SK-N-SH treated with all-trans-retinoic acid at 6 μM for 48 hours (cell line): ENCODE measurements at regions not wholly inside any gene's neighbourhood (a gene's known extent, or its start where the extent isn't known, plus 50 kb on each side); places are given as distances from the start of the nearest gene placed in this dataset.

Experiments used
- CSDC2 ChIP-seq: fragments of 250-450 bp; sonication (Bioruptor Pico); IDR thresholded peaks from 2 replicates; pipeline ENCODE4 v1.5.0; 2020; ENCODE audit warnings: mild to moderate bottlenecking, moderate library complexity
- ESRRG ChIP-seq: fragments of 250-450 bp; sonication (Bioruptor Pico); IDR thresholded peaks from 2 replicates; pipeline ENCODE4 v1.6.1; 2021; ENCODE audit warnings: mild to moderate bottlenecking
- OSR1 ChIP-seq: fragments of 250-450 bp; sonication (Bioruptor Pico); IDR thresholded peaks from 2 replicates; pipeline ENCODE4 v1.8.0; 2022; ENCODE audit warnings: moderate library complexity, mild to moderate bottlenecking, inconsistent platforms
- PATZ1 ChIP-seq: fragments of 250-450 bp; sonication (Bioruptor Pico); IDR thresholded peaks from 2 replicates; pipeline ENCODE4 v1.8.0; 2020; ENCODE audit warnings: mild to moderate bottlenecking, moderate library complexity, borderline replicate concordance
- PPARA ChIP-seq: fragments of 250-450 bp; sonication (Bioruptor Pico); IDR thresholded peaks from 2 replicates; pipeline ENCODE4 v1.5.0; 2020; ENCODE audit warnings: mild to moderate bottlenecking, borderline replicate concordance
- ZC3H10 ChIP-seq: fragments of 250-450 bp; sonication (Bioruptor Pico); IDR thresholded peaks from 2 replicates; pipeline ENCODE4 v1.5.1; 2021; ENCODE audit warnings: mild to moderate bottlenecking, moderate library complexity
- ZFP3 ChIP-seq: fragments of 250-450 bp; sonication (Bioruptor Pico); IDR thresholded peaks from 2 replicates; pipeline ENCODE4 v1.5.0; 2020; ENCODE audit warnings: mild to moderate bottlenecking, moderate library complexity
- ZNF8 ChIP-seq: fragments of 450-650 bp; formaldehyde crosslinking; IDR thresholded peaks from 2 replicates; pipeline ENCODE4 v1.5.0; 2020; ENCODE audit warnings: mild to moderate bottlenecking, moderate library complexity
- TF ChIP-seq, protein P1 (sequence below): fragments of 250-450 bp; sonication (Bioruptor Pico); IDR thresholded peaks from 2 replicates; pipeline ENCODE4 v1.8.0; 2021; ENCODE audit warnings: low read depth, mild to moderate bottlenecking, moderate library complexity, borderline replicate concordance
- TF ChIP-seq, protein P2 (sequence below): fragments of 250-450 bp; sonication (Bioruptor Pico); IDR thresholded peaks from 2 replicates; pipeline ENCODE4 v1.5.1; 2020; ENCODE audit warnings: low read depth, mild to moderate bottlenecking, moderate library complexity
- TF ChIP-seq, protein P3 (sequence below): fragments of 250-450 bp; sonication (Bioruptor Pico); IDR thresholded peaks from 2 replicates; pipeline ENCODE4 v1.5.1; 2021; ENCODE audit warnings: mild to moderate bottlenecking, moderate library complexity

DNA sequence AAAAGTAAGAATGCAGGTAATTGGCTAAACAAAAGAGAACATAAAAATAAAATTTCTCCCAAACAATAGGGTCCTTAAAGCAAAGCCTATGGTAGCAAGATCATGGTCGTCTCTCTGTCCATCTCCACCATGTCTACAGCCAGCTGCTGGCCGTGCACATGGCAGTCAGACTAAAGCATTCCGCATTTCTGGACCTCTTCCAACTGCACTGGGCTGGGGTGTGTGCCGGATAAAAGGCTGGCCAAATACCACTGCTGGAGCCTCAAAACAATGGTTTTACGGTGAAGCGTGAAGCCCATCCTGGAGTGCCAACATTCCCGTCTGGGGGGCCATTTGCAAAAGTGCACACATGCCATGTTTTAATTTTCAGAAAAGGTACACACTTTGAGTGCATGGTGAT, 74.8 kb upstream of the PIEZO2 start:
- TF ChIP-seq OSR1 (CRISPR knock-in tag) = no peak
- no peak for TF ChIP-seq PATZ1 (CRISPR knock-in tag)
- no peak for TF ChIP-seq PPARA
- no peak for TF ChIP-seq ESRRG (CRISPR knock-in tag)
- TF ChIP-seq ZC3H10 (CRISPR knock-in tag) = no peak
- TF ChIP-seq, protein P1, sequence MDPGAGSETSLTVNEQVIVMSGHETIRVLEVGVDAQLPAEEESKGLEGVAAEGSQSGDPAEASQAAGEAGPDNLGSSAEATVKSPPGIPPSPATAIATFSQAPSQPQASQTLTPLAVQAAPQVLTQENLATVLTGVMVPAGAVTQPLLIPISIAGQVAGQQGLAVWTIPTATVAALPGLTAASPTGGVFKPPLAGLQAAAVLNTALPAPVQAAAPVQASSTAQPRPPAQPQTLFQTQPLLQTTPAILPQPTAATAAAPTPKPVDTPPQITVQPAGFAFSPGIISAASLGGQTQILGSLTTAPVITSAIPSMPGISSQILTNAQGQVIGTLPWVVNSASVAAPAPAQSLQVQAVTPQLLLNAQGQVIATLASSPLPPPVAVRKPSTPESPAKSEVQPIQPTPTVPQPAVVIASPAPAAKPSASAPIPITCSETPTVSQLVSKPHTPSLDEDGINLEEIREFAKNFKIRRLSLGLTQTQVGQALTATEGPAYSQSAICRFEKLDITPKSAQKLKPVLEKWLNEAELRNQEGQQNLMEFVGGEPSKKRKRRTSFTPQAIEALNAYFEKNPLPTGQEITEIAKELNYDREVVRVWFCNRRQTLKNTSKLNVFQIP (CRISPR knock-in tag) = no peak
- TF ChIP-seq ZNF8 (CRISPR knock-in tag) = no peak
- TF ChIP-seq, protein P2, sequence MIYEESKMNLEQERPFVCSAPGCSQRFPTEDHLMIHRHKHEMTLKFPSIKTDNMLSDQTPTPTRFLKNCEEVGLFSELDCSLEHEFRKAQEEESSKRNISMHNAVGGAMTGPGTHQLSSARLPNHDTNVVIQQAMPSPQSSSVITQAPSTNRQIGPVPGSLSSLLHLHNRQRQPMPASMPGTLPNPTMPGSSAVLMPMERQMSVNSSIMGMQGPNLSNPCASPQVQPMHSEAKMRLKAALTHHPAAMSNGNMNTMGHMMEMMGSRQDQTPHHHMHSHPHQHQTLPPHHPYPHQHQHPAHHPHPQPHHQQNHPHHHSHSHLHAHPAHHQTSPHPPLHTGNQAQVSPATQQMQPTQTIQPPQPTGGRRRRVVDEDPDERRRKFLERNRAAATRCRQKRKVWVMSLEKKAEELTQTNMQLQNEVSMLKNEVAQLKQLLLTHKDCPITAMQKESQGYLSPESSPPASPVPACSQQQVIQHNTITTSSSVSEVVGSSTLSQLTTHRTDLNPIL = no peak
- no peak for TF ChIP-seq CSDC2 (CRISPR knock-in tag)
- TF ChIP-seq ZFP3 (CRISPR knock-in tag) = no peak
- TF ChIP-seq, protein P3, sequence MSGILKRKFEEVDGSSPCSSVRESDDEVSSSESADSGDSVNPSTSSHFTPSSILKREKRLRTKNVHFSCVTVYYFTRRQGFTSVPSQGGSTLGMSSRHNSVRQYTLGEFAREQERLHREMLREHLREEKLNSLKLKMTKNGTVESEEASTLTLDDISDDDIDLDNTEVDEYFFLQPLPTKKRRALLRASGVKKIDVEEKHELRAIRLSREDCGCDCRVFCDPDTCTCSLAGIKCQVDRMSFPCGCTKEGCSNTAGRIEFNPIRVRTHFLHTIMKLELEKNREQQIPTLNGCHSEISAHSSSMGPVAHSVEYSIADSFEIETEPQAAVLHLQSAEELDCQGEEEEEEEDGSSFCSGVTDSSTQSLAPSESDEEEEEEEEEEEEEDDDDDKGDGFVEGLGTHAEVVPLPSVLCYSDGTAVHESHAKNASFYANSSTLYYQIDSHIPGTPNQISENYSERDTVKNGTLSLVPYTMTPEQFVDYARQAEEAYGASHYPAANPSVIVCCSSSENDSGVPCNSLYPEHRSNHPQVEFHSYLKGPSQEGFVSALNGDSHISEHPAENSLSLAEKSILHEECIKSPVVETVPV = no peak
